ENCODE measurements at regions not wholly inside any gene's neighbourhood (a gene's known extent, or its start where the extent isn't known, plus 50 kb on each side); places are given as distances from the start of the nearest gene placed in this dataset.

GRCh38 chr11:92449780-92450179 is 225.2 kb downstream of the FAT3 start:
- TF ChIP-seq EZH2 (IDR thresholded peaks at IDR 0.05; ENCODE audit: insufficient read depth, poor library complexity, severe bottlenecking) (no peak), EZH2phosphoT487 (IDR thresholded peaks at IDR 0.05; ENCODE audit: insufficient read depth, low read depth) (no peak)

All from GM23248 (cell line).